ENCODE measurements at regions not wholly inside any gene's neighbourhood (a gene's known extent, or its start where the extent isn't known, plus 50 kb on each side); places are given as distances from the start of the nearest gene placed in this dataset.
A peak's percentile ranks its signal among the peaks of the same experiment; 100 is the strongest.

DNA sequence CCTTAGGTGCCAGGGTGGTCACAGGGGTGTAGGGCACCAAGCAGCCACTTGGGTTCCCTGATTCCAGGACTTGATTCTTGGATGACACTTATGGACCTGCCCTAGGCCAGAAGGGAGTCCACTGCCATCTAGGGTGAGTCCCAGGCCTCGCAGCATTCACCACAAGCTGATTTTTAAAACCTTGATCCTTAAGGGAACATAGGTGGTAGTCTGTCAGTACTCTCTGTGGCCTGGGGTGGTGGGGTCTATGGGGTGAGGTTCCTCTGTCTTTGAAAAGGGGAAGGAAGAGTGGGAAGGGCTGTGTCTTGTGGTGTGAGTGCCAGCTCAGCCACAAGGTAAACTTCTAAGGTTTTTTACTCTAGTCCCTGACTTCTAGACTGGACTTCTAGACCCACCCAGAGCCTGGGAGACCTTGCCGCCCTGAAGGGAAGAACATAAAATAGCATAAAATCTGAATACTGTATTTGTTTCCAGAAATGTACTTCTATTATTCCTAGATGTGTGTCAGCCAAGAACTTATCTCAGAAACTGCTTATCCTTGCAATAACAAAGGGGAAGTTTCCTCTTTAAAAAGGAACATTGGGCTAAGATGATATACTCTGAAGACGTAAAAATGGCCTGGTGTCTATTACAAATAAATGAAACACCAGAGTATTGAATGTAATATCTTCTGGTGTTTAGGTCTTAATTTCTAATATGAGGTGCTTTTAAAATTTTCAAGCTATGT lies 757.3 kb downstream of the LTN1 start:
- no peak overlapping the region for H3K4me3 ChIP-seq
- peak overlapping the region in 1 of 4 donors; percentile 10 for H3K27ac ChIP-seq
- no peak for DNase-seq
- no peaks in the 10 kb centered on the region for H3K36me3 ChIP-seq
- H3K9me3 ChIP-seq = no peaks in the 10 kb centered on the region
- 61 to 72% methylated on average over 3 of the region's 3 CpGs for WGBS, 2 donors
- no peaks in the 10 kb centered on the region for H3K27me3 ChIP-seq
- intact Hi-C loops (cut with DNase I) = no loop called here
- TF ChIP-seq, protein P1, sequence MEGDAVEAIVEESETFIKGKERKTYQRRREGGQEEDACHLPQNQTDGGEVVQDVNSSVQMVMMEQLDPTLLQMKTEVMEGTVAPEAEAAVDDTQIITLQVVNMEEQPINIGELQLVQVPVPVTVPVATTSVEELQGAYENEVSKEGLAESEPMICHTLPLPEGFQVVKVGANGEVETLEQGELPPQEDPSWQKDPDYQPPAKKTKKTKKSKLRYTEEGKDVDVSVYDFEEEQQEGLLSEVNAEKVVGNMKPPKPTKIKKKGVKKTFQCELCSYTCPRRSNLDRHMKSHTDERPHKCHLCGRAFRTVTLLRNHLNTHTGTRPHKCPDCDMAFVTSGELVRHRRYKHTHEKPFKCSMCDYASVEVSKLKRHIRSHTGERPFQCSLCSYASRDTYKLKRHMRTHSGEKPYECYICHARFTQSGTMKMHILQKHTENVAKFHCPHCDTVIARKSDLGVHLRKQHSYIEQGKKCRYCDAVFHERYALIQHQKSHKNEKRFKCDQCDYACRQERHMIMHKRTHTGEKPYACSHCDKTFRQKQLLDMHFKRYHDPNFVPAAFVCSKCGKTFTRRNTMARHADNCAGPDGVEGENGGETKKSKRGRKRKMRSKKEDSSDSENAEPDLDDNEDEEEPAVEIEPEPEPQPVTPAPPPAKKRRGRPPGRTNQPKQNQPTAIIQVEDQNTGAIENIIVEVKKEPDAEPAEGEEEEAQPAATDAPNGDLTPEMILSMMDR (IDR thresholded peaks at IDR 0.05) = peak in 1 of 6 experiments; percentile 4
- no peak for TF ChIP-seq POLR2A (IDR thresholded peaks at IDR 0.05)
- H3K4me1 ChIP-seq = peaks cover 0 to 21% (median 3%) of the 10 kb centered on the region in 3 donors

DNA sequence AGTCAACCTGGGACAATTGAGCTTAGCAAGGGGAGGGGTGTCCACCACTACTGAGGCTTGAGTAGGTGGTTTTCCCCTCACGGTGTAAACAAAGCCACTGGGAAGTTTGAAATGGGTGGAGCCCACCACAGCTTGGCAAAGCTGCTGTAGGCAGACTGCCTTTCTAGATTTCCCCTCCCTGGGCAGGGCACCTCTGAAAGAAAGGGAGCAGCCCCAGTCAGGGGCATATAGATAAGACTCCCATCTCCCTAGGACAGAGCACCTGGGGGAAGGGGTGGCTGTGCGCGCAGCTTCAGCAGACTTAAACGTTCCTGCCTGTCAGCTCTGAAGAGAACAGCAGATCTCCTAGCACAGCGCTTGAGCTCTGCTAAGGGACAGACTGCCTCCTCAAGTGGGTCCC lies 758.4 kb downstream of the LTN1 start:
- DNase-seq = no peak
- intact Hi-C loops (cut with DNase I) = no loop called here
- no peaks in the 10 kb centered on the region for H3K36me3 ChIP-seq
- H3K4me3 ChIP-seq = no peak overlapping the region
- H3K27me3 ChIP-seq = no peaks in the 10 kb centered on the region
- TF ChIP-seq, protein P1 (IDR thresholded peaks at IDR 0.05) = no peak
- TF ChIP-seq POLR2A (IDR thresholded peaks at IDR 0.05) = no peak
- H3K4me1 ChIP-seq = peaks cover 0 to 11% (median 3%) of the 10 kb centered on the region in 3 donors
- H3K27ac ChIP-seq = no peak overlapping the region
- no peaks in the 10 kb centered on the region for H3K9me3 ChIP-seq
- WGBS, 2 donors = 13 to 100% methylated on average over 1 to 4 of the region's 5 CpGs

DNA sequence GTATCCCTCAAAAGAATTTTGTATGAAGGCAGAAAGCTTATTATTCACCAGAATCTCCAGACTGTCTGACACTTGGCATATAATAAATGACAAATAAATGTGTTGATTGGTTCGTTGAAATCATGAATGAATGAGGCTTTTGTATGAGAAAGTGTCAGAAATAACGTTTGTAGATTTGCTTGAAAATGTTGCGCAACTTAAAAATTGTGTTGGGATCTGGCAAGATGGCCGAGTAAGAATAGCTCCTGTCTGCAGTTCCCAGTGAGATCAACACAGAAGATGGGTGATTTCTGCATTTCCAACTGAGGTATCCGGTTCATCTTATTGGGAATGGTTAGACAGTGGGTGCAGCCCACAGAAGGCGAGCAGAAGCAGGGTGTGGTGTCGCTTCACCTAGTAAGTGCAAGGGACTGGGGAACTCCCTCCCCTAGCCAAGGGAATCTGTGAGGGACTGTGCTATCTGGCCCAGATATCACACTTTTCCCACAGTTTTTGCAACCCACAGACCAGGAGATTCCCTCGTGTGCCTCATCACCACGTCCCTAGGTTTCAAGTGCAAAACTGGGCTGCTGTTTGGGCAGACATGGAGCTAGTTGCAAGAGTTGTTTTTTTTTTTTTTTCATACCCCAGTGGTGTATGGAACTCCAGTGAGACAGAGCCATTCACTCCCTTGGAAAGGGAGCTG lies 759.0 kb downstream of the LTN1 start:
- intact Hi-C loops (cut with DNase I) = no loop called here
- Histone ChIP-seq H3K36me3 (no peaks in the 10 kb centered on the region), H3K4me3 (no peak overlapping the region), H3K27ac (no peak overlapping the region), H3K4me1 (peaks cover 0 to 5% (median under 1%) of the 10 kb centered on the region in 3 donors), H3K27me3 (no peaks in the 10 kb centered on the region), H3K9me3 (no peaks in the 10 kb centered on the region)
- TF ChIP-seq, protein P1 (IDR thresholded peaks at IDR 0.05) = no peak
- no peak for TF ChIP-seq POLR2A (IDR thresholded peaks at IDR 0.05)
- no peak for DNase-seq
- 77 to 79% methylated on average over 7 to 9 of the region's 9 CpGs for WGBS, 2 donors

DNA sequence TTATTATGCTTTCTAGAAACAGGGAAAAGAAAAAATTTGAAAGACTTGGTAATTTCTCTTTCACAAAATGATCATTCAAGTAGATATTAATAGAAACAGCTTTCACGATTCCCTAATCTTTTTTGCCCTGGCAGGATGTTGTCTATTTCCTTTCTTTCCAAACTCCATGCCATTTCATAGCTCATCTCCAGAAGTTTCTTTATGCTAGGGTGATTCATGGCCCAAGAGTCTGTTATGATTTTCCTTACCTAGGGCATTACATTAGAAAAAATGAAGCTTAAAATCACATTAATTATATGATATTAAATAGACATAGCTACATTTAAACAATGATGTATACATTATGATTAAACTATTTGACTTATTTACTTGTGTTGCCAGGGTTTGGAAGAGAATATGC lies 762.1 kb downstream of the LTN1 start:
- Histone ChIP-seq H3K36me3 (no peaks in the 10 kb centered on the region), H3K27me3 (no peaks in the 10 kb centered on the region), H3K27ac (no peak overlapping the region), H3K4me3 (no peak overlapping the region), H3K4me1 (peaks cover 0 to 3% (median 0%) of the 10 kb centered on the region in 3 donors), H3K9me3 (no peaks in the 10 kb centered on the region)
- DNase-seq = no peak
- no peak for TF ChIP-seq POLR2A (IDR thresholded peaks at IDR 0.05)
- TF ChIP-seq, protein P1 (IDR thresholded peaks at IDR 0.05) = no peak
- WGBS, 2 donors = 16 to 17% methylated on average over 1 of the region's 1 CpG
- intact Hi-C loops (cut with DNase I) = no loop called here

DNA sequence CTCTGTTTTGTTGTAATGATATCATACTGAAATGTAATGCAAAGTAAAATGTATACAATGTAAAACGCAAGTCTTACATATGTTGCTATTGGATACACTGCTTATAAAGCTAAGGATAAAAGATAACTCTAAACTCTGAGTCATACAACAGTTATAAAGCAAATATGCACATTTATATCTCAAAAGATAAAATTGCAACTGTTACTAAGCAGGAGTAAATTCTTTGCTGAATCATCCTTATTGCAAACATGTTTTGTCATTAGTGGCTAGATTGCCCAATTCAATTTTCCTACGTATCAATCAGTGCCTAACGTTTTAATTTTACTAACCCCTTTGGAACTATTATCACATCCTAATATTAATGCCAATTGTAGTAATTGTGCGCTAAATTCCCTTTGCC lies 762.9 kb downstream of the LTN1 start:
- Histone ChIP-seq H3K36me3 (no peaks in the 10 kb centered on the region), H3K4me3 (no peak overlapping the region), H3K9me3 (no peaks in the 10 kb centered on the region), H3K27me3 (no peaks in the 10 kb centered on the region), H3K4me1 (peaks cover 0 to 3% (median 0%) of the 10 kb centered on the region in 3 donors), H3K27ac (no peak overlapping the region)
- 33 to 53% methylated on average over 4 of the region's 4 CpGs for WGBS, 2 donors
- no peak for DNase-seq
- intact Hi-C loops (cut with DNase I) = no loop called here
- TF ChIP-seq, protein P1 (IDR thresholded peaks at IDR 0.05) = no peak
- no peak for TF ChIP-seq POLR2A (IDR thresholded peaks at IDR 0.05)
